HL-60 (cell line): ENCODE measurements at regions not wholly inside any gene's neighbourhood (a gene's known extent, or its start where the extent isn't known, plus 50 kb on each side); places are given as distances from the start of the nearest gene placed in this dataset.

ENCODE experiments used
- DNase-seq, 2 experiments: peaks; one replicate each; pipeline ENCODE4 v3.0.0-alpha.2; 2010 to 2020; ENCODE audit warnings: low read depth in 1 of 2, low spot score in 1 of 2
- H3K27ac ChIP-seq: fragments of 250-450 bp; sonication (Bioruptor Pico); replicated peaks from 2 replicates; pipeline ENCODE4 v1.5.1; 2020; ENCODE audit warnings: mild to moderate bottlenecking, moderate library complexity
- H3K27me3 ChIP-seq: fragments of 250-450 bp; sonication (Bioruptor Pico); 2 replicates; pipeline ENCODE4 v1.5.1; 2021; ENCODE audit warnings: mild to moderate bottlenecking, moderate library complexity; ENCODE audit not compliant: insufficient read depth, poor library complexity, severe bottlenecking
- H3K4me3 ChIP-seq: replicated peaks from 2 replicates; pipeline ENCODE4 v1.5.1; 2011; ENCODE audit warnings: mild to moderate bottlenecking, control low read depth, low read length; ENCODE audit not compliant: insufficient read depth
- CTCF ChIP-seq: IDR thresholded peaks from one replicate; pipeline ENCODE4 v1.5.1; 2011; ENCODE audit warnings: low read length, control low read depth, inconsistent platforms; ENCODE audit not compliant: insufficient read depth
- GABPA ChIP-seq: IDR thresholded peaks from 2 replicates; pipeline ENCODE4 v1.6.1; 2012; ENCODE audit warnings: low read depth
- POLR2AphosphoS5 ChIP-seq: IDR thresholded peaks from 2 replicates; pipeline ENCODE4 v1.6.1; 2012; ENCODE audit warnings: low read depth
- REST ChIP-seq: IDR thresholded peaks from 2 replicates; pipeline ENCODE4 v1.6.1; 2012; ENCODE audit warnings: low read depth; ENCODE audit not compliant: insufficient replicate concordance
- SPI1 ChIP-seq: IDR thresholded peaks from 2 replicates; pipeline ENCODE4 v1.6.1; 2012; ENCODE audit warnings: low read depth, mild to moderate bottlenecking, borderline replicate concordance

DNA sequence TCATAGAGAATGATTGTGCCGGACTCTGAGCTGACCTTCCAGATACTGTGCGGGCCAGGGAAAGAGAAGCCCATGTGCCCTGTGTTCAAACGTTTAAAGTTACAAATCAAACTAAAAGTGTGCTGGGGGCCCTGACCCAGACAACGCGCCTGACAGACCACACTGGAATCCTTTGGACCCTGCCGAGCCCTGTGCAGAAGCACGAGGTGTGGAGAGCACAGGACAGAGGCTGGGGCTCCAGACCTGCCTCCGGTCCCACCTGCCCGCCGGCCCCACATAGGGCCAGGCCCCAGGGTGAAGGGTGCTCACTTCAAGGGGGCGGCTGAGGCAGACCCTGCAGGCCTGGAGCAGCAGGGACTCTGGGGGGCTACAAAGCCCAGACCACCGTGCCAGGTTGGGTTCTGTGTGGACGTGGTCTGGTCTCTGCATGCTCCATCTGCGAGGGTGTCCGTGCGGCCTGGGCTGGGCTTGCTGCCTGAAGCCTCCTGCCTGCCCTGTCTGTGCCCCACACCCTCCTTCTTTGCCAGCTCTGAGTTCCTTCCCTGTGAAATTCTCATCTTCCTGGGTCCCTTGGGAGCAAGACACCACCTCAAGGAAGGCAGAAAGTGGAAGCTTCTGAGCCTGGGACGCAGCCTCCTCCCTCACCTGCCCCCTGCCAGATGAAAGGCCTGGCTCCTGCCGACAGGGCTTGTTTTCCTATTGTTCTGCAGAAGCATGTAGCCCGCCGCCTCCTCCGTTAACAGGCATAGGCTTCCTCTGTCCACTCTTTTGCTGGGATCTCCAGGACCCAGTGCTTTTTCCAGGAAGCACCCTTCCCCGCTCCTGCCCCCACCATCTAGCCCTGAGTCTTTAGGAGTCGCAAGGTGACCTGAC is 186.2 kb downstream of the ERMARD start:
- Histone ChIP-seq H3K4me3 (no peak overlapping the region), H3K27me3 (no peaks in the 10 kb centered on the region), H3K27ac (no peak overlapping the region)
- DNase-seq, result no peak
- TF ChIP-seq SPI1 (no peak), GABPA (no peak), REST (no peak), CTCF (no peak), POLR2AphosphoS5 (no peak)

- Histone ChIP-seq H3K4me3 (no peak overlapping the region), H3K27ac (no peak overlapping the region), H3K27me3 (no peaks in the 10 kb centered on the region)
- TF ChIP-seq SPI1 (no peak), POLR2AphosphoS5 (no peak), GABPA (no peak), REST (no peak), CTCF (no peak)
- no peak for DNase-seq
Observed at GRCh38 chr6:169936355-169936975, 185.0 kb downstream of the ERMARD start.

DNA sequence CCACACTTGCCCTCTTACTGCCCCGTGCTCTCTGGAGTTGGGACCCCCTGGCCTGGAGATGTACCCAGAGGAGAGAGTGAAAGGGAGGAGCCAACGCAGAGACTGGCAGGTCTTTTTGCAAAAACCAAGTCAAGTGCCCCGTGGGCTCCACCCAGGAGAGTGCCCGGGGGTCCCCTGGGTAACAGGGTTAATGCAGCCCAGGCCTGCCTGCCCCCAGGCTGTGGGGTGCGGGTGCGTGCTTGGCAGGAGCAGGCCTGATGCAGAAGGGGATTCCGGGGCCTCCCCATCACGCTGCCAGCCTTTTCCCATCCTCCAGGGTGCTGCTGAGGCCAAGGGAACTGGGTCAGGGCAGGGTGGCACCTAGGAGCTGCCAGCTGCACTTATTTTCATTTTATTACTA is 184.4 kb downstream of the ERMARD start:
- no peak for TF ChIP-seq CTCF
- TF ChIP-seq GABPA, result no peak
- TF ChIP-seq SPI1, result no peak
- no peak for TF ChIP-seq REST
- TF ChIP-seq POLR2AphosphoS5, result no peak
- no peak for DNase-seq
- Histone ChIP-seq H3K27ac (no peak overlapping the region), H3K27me3 (no peaks in the 10 kb centered on the region), H3K4me3 (no peak overlapping the region)
